ENCODE measurements at regions not wholly inside any gene's neighbourhood (a gene's known extent, or its start where the extent isn't known, plus 50 kb on each side); places are given as distances from the start of the nearest gene placed in this dataset.

DNA sequence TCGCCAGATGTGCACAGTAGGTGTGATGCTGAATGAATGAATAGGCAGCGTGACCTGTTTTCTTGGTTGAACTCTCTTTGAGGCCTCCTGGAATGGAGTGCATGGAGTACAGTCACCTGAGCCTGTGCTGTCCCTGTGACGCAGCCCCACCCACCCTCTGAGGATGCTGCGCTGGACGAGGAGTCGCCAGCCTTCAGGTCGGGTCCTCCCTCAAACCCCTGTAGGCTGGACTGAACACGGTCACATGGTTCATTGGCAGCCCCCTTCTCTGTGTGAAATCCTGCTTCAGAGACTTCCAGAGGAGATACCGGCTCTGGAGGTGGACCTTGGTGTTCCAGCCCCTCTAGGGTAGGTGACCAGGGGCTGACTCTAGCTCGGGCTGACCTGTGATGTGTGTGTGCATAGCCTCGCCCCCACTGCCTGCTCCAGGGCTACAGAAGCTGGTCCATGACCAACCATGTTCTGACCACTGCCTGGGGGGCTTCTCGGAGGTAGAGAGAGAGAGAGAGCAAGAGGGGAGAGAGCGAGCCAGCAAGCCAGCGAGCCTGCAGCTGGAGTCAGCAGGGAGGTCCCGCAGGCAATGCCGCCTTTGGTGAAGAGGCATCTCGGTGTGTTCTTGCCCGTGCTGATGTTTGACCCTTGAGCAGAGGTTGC, 158.0 kb upstream of the RTL1 start (continued):
- TF ChIP-seq, protein P1, sequence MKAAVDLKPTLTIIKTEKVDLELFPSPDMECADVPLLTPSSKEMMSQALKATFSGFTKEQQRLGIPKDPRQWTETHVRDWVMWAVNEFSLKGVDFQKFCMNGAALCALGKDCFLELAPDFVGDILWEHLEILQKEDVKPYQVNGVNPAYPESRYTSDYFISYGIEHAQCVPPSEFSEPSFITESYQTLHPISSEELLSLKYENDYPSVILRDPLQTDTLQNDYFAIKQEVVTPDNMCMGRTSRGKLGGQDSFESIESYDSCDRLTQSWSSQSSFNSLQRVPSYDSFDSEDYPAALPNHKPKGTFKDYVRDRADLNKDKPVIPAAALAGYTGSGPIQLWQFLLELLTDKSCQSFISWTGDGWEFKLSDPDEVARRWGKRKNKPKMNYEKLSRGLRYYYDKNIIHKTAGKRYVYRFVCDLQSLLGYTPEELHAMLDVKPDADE (IDR thresholded peaks at IDR 0.05) = no peak

DNA sequence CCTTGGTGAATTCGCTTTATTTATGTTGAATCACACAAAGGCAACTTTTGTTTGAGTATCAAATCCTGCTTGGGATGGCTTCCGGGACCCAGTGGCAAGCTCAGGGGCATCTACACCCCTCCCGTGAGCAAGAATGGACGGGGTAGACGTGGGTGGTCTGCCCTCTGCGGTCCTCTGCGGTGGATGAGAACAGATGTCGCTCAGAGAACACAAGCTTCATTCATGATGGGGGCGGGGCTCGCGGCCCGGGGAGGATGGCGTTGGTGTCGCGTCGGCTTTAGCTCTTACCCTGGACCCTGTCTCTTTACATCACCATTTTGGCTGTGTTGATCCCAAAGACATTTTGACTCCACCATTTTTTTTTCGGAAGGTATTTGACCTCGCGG, 158.5 kb upstream of the RTL1 start:
- Histone ChIP-seq H3K9me2 (ENCODE audit: insufficient read depth) (peaks cover 7% of the 10 kb centered on the region; the same call in 1 of the 2 replicates), H3K27me3 (ENCODE audit: insufficient read depth) (no peaks in the 10 kb centered on the region), H2AFZ (no peak overlapping the region), H3K4me2 (no peak overlapping the region), H3K79me2 (replicated peaks; ENCODE audit: insufficient read depth) (no peaks in the 10 kb centered on the region), H3K4me3 (no peak overlapping the region), H3K27ac (ENCODE audit: low read depth) (no peak overlapping the region), H3K36me3 (ENCODE audit: insufficient read depth) (no peaks in the 10 kb centered on the region), H3K4me1 (ENCODE audit: insufficient read depth) (no peaks in the 10 kb centered on the region), H3F3A (replicated peaks; ENCODE audit: low read depth) (no peaks in the 10 kb centered on the region), H4K20me1 (replicated peaks; ENCODE audit: insufficient read depth) (no peaks in the 10 kb centered on the region)
- TF ChIP-seq EZH2phosphoT487 (IDR thresholded peaks at IDR 0.05; ENCODE audit: unreplicated experiment) = no peak
- no peak for TF ChIP-seq POLR2AphosphoS5 (IDR thresholded peaks at IDR 0.05; ENCODE audit: low read depth)
- TF ChIP-seq, protein P1 (IDR thresholded peaks at IDR 0.05) = no peak
- TF ChIP-seq, protein P2, sequence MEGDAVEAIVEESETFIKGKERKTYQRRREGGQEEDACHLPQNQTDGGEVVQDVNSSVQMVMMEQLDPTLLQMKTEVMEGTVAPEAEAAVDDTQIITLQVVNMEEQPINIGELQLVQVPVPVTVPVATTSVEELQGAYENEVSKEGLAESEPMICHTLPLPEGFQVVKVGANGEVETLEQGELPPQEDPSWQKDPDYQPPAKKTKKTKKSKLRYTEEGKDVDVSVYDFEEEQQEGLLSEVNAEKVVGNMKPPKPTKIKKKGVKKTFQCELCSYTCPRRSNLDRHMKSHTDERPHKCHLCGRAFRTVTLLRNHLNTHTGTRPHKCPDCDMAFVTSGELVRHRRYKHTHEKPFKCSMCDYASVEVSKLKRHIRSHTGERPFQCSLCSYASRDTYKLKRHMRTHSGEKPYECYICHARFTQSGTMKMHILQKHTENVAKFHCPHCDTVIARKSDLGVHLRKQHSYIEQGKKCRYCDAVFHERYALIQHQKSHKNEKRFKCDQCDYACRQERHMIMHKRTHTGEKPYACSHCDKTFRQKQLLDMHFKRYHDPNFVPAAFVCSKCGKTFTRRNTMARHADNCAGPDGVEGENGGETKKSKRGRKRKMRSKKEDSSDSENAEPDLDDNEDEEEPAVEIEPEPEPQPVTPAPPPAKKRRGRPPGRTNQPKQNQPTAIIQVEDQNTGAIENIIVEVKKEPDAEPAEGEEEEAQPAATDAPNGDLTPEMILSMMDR (conservative IDR thresholded peaks at IDR 0.05; ENCODE audit: low read depth in 2 of 2) = no peak
- TF ChIP-seq ZNF114 (CRISPR knock-in tag; IDR thresholded peaks at IDR 0.05) = no peak
- TF ChIP-seq, protein P3, sequence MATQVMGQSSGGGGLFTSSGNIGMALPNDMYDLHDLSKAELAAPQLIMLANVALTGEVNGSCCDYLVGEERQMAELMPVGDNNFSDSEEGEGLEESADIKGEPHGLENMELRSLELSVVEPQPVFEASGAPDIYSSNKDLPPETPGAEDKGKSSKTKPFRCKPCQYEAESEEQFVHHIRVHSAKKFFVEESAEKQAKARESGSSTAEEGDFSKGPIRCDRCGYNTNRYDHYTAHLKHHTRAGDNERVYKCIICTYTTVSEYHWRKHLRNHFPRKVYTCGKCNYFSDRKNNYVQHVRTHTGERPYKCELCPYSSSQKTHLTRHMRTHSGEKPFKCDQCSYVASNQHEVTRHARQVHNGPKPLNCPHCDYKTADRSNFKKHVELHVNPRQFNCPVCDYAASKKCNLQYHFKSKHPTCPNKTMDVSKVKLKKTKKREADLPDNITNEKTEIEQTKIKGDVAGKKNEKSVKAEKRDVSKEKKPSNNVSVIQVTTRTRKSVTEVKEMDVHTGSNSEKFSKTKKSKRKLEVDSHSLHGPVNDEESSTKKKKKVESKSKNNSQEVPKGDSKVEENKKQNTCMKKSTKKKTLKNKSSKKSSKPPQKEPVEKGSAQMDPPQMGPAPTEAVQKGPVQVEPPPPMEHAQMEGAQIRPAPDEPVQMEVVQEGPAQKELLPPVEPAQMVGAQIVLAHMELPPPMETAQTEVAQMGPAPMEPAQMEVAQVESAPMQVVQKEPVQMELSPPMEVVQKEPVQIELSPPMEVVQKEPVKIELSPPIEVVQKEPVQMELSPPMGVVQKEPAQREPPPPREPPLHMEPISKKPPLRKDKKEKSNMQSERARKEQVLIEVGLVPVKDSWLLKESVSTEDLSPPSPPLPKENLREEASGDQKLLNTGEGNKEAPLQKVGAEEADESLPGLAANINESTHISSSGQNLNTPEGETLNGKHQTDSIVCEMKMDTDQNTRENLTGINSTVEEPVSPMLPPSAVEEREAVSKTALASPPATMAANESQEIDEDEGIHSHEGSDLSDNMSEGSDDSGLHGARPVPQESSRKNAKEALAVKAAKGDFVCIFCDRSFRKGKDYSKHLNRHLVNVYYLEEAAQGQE (IDR thresholded peaks at IDR 0.05; ENCODE audit: unreplicated experiment) = no peak
- no peak for TF ChIP-seq CREB1 (CRISPR knock-in tag; IDR thresholded peaks at IDR 0.05; ENCODE audit: low read depth)
- TF ChIP-seq EZH2 (IDR thresholded peaks at IDR 0.05; ENCODE audit: low read depth, unreplicated experiment) = no peak
- TF ChIP-seq, protein P4, sequence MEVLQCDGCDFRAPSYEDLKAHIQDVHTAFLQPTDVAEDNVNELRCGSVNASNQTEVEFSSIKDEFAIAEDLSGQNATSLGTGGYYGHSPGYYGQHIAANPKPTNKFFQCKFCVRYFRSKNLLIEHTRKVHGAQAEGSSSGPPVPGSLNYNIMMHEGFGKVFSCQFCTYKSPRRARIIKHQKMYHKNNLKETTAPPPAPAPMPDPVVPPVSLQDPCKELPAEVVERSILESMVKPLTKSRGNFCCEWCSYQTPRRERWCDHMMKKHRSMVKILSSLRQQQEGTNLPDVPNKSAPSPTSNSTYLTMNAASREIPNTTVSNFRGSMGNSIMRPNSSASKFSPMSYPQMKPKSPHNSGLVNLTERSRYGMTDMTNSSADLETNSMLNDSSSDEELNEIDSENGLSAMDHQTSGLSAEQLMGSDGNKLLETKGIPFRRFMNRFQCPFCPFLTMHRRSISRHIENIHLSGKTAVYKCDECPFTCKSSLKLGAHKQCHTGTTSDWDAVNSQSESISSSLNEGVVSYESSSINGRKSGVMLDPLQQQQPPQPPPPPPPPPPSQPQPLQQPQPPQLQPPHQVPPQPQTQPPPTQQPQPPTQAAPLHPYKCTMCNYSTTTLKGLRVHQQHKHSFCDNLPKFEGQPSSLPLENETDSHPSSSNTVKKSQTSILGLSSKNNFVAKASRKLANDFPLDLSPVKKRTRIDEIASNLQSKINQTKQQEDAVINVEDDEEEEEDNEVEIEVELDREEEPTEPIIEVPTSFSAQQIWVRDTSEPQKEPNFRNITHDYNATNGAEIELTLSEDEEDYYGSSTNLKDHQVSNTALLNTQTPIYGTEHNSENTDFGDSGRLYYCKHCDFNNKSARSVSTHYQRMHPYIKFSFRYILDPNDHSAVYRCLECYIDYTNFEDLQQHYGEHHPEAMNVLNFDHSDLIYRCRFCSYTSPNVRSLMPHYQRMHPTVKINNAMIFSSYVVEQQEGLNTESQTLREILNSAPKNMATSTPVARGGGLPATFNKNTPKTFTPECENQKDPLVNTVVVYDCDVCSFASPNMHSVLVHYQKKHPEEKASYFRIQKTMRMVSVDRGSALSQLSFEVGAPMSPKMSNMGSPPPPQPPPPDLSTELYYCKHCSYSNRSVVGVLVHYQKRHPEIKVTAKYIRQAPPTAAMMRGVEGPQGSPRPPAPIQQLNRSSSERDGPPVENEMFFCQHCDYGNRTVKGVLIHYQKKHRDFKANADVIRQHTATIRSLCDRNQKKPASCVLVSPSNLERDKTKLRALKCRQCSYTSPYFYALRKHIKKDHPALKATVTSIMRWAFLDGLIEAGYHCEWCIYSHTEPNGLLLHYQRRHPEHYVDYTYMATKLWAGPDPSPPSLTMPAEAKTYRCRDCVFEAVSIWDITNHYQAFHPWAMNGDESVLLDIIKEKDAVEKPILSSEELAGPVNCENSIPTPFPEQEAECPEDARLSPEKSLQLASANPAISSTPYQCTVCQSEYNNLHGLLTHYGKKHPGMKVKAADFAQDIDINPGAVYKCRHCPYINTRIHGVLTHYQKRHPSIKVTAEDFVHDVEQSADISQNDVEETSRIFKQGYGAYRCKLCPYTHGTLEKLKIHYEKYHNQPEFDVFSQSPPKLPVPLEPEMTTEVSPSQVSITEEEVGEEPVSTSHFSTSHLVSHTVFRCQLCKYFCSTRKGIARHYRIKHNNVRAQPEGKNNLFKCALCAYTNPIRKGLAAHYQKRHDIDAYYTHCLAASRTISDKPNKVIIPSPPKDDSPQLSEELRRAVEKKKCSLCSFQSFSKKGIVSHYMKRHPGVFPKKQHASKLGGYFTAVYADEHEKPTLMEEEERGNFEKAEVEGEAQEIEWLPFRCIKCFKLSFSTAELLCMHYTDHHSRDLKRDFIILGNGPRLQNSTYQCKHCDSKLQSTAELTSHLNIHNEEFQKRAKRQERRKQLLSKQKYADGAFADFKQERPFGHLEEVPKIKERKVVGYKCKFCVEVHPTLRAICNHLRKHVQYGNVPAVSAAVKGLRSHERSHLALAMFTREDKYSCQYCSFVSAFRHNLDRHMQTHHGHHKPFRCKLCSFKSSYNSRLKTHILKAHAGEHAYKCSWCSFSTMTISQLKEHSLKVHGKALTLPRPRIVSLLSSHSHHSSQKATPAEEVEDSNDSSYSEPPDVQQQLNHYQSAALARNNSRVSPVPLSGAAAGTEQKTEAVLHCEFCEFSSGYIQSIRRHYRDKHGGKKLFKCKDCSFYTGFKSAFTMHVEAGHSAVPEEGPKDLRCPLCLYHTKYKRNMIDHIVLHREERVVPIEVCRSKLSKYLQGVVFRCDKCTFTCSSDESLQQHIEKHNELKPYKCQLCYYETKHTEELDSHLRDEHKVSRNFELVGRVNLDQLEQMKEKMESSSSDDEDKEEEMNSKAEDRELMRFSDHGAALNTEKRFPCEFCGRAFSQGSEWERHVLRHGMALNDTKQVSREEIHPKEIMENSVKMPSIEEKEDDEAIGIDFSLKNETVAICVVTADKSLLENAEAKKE (CRISPR knock-in tag; IDR thresholded peaks at IDR 0.05) = no peak
- TF ChIP-seq JUNB (IDR thresholded peaks at IDR 0.05; ENCODE audit: unreplicated experiment) = no peak
- peaks cover 9% of the 10 kb centered on the region; the same call in 2 of the 3 replicates for H3K9me3 Mint-ChIP-seq
- H3K4me1 Mint-ChIP-seq = no peaks in the 10 kb centered on the region
- peaks cover 9% of the 10 kb centered on the region for H3K27me3 Mint-ChIP-seq (ENCODE audit: insufficient read depth, low read depth, poor library complexity)
- ATAC-seq (no peak), DNase-seq (ENCODE audit: low spot score) (no peak)
- no peak overlapping the region for H3K4me3 Mint-ChIP-seq
- no peaks in the 10 kb centered on the region for H3K36me3 Mint-ChIP-seq (ENCODE audit: low read depth)
- no peak overlapping the region for H3K27ac Mint-ChIP-seq
